Dermis microvascular lymphatic vessel endothelial cell (primary cell): ENCODE measurements at regions not wholly inside any gene's neighbourhood (a gene's known extent, or its start where the extent isn't known, plus 50 kb on each side); places are given as distances from the start of the nearest gene placed in this dataset.

Experiments used
- DNase-seq, 2 donors: peaks; one replicate each; pipeline versions ENCODE4 v3.0.0 to v3.0.0-alpha.2; 2010; ENCODE audit warnings: low read depth in 2 of 2

DNA sequence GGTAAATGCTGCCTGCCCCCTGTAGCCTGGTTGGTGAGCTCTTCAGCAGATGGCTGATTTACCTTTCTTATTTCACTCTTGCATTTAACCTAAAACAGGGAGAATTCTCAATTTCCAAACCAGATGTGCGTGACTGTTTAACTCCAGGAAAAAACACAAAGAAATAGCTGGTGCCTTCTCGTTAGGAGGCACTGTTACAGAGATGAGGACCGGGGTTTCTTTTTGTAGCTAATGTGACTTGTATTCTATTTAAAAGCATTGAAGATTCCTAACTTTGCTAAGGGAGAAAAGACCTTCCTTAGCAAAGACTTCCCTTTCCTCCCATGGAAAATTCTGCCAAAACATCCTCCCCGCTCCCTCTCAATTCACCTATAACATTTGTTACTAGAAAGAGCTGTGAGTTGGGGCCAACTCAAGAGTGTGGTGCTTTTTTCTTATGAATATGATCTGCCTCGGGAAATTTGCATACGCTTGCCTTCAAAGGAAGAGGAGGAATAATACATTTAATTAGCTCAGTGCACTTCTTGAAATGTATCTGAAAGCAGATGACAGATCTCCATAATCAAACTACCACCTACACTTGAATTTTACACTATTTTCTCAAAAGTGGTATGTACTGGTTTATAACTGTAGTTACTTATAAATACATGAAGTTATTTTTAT, 102.0 kb upstream of the ARID2 start:
- DNase-seq, result no peak

DNA sequence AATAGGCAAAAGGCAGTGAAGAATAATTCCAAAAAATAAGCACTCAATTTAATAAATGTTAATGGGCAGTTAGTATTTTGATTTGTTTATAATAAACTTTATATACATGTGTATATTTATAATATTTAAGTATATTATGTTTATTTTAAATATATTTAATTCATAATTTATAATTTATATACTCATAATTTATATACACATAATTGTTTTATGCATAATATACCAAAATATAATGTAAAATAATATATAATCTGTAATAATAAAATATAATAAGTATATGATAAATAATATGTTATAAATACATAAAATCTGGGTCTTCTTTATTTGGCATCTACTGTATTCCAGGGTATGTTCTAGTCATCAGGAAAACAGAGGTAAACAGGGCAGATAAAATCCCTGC, 100.2 kb upstream of the ARID2 start:
- DNase-seq, result no peak

DNA sequence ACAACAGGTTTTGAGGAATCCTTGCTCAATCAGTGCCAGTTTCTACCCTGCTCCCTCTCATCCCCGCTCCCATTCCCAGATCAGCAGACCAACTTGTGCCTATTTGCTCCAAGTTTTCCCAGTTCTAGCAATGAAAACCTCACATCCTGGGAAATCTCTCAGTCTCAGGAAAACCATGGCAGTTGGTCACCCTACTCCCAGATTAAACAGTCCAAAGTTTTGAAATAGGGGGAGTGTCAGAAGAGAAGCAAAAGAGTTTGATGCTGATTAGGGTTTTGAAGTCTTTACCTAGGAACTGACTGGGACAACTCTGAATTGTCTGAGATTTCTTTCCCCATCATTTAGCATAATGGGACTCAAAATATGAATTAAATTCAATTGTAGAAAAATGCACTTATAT, 95.8 kb upstream of the ARID2 start:
- DNase-seq, result no peak

GRCh38 chr12:45634273-45634917, 95.1 kb upstream of the ARID2 start:
- DNase-seq, result no peak

DNA sequence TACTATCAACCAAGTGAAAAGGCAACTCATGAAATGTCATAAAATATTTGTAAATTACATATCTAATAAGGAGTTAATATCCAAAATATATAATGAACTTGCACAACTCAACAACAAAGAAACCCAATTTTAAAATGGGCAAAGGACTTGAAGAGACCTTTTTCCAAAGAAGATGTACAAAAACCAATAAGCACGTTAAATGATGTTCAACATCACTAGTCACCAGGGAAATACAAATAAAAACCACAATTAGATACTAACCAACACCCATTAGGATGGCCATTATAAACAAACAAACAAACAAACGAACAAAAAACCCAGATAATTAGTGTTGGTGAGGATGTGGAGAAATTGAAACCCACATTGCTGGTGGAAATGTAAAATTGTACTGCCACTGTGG, 92.3 kb upstream of the ARID2 start:
- DNase-seq, result no peak

DNA sequence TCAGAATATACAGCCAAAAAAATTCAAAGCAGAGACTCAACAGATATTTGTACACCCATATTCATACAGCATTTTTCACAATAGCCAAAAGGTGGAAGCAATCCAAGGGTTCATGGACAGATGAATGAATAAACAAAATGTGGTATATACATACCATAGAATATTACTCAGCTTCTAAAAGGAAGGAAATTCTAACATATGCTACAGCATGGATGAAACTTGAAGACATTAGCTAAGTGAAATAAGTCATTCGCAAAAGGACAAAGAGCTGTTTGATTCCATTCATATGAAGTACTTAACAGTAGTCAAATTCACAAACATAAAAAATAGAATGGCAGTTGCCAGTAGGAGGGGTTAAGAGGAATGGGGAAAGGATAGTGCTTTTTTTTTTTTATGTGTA, 91.8 kb upstream of the ARID2 start:
- peak in 1 of 2 donors; percentile 66 for DNase-seq

- DNase-seq, result peak in 1 of 2 donors; percentile 37
Measured at GRCh38 chr12:45638386-45638785, 91.1 kb upstream of the ARID2 start.

DNA sequence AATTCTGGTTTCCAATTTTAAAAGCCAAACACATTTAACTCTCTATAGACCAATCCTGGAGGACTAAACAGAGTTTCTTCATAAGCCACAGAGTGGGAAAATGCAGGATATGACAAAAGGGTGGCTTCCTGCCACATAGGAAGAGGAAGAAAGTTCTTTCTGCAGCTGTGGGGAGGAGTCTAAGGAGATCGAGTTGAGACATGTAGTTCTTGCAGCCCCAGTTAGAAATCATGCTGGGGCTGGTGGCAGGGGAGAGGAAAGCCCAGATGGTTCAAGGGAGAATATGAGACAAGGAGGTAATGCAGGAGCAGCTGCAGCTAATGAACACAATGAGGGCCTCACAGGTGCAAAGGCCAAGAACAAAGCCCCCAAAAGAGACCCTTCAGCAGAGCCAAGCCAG, 85.0 kb upstream of the ARID2 start:
- DNase-seq, result peak in 1 of 2 donors; percentile 21

GRCh38 chr12:45646851-45647581, 82.5 kb upstream of the ARID2 start:
- DNase-seq, result no peak

- DNase-seq, result no peak
Measured at GRCh38 chr12:45648070-45648469, 81.4 kb upstream of the ARID2 start.

DNA sequence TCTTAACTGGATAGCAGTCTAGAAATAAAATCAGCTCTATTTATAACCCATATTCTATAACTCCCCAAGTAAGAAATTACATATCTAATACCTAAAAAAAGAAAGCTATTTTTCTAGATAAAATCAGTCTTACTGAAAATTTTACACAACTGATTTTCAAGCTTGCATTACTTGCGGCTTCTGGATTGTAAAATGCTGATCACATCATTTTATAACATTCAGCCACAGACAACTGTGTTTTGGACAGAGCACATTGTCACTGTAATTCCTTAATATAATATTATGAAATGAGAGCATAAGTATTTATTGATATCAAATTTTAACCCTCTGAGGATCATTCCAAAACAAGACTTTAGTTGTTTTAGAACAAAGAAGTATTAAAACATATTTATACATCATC, 78.5 kb upstream of the ARID2 start:
- DNase-seq, result no peak

DNA sequence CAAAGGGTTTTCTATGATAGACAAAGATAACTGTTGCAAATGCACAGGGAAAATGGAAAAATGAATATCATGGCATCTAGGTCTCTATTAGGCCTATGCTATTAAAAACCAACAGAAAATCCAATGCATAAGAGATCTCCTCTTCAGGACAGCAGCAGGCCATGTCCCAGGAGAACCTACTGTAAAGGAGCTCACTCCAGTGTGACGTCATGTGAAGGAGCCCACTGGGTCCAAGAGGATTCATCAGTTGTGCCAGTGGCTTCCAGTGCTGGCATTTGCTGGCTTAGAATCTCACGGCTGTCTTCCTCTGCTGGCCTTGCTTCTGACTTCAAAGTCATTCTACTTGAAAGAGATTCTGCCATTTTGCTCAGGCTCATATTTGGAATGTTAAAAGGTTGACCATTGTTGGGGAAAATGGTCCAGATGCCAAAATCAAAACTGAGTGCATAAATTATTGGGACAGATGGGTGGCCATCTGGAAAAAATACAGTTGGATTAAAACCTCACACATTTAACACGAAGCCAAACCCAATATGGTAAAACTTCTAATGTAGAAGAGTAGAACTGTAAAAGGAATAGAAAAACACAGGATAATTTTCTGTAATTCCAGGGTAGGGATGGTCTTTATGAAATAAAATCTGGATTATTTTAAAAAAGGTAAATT, 75.4 kb upstream of the ARID2 start:
- no peak for DNase-seq

DNA sequence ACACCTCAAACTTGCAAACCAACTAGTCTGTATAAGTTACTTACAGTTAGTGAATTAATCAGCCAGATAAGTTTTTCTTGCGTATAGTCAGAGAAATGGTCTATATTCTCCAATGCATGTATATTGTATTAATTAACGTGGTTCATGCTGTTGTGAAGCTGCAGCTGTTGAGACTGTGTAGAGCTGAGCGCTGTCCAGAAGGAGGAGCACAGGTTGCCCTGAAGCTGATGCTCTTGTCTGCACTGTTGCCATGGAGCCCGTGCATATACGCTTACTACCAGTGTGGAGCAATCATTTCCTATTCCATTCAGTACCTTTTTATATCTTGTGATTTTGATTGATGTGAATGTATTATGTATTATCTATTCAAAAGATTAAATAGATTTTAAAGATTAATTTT, 74.3 kb upstream of the ARID2 start:
- DNase-seq, result peak; percentile 19 to 21

DNA sequence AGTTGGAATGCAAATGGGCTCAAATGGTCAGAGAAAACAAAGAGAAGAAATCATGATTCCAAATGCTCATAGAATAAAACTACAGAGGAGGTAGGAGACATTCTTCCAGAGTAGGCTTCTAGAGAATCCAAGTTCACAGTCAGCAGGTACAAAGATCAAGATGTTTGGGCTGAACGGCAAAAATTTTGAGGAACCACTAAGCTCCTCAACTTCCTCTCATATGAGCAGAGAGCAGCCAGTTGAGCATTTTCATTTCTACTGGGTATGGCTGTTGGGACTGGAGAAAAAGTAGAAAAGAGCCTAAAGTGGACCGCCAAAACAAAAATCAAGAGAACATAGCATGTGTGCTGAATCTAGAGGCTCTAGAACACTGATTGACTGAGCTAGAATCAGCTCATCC, 73.8 kb upstream of the ARID2 start:
- DNase-seq, result no peak

GRCh38 chr12:45658020-45658419, 71.5 kb upstream of the ARID2 start:
- DNase-seq, result no peak

DNA sequence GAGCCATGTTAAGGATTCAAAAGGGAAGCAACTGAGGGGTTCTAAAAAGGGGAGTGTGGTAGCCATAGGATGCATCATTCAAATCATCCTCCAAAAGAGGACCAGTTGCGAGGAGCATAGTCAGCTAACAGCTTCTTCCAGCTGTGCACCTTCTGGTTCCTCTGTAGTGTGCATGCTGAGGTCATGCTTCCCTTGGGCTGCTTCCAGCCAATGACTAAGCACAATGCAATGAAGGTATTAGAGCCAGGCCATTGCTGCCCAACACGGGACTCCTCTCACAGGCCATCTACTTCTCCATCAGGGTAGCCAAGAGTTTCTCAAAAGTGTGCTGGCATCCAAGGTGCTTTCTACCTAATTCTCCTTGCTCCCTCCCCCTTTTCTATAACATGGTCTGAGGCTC, 69.2 kb upstream of the ARID2 start:
- DNase-seq, result peak in 1 of 2 donors; percentile 22

- no peak for DNase-seq
Measured at GRCh38 chr12:45663455-45663854, 66.1 kb upstream of the ARID2 start.

- no peak for DNase-seq
Measured at GRCh38 chr12:45665941-45666340, 63.6 kb upstream of the ARID2 start.

GRCh38 chr12:45666396-45666795, 63.1 kb upstream of the ARID2 start:
- no peak for DNase-seq

DNA sequence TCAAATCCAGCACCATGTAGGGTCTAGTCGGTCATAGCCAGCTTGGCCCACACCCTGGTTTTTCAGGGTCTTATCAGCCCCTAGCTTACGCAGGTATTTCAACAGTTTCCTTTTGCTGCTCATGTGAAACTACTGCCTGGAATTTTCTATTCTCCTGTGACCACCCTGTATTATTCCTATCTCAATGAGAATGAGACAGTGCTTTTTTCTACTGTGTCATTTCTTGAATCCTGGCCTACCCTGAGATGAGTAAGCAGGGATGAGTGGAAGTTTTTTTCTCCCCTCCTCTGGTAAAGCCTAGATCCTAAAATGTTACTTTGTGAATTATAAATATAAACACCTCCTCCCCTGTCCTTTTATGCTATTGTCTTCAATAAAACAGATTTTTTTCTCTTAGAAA, 62.7 kb upstream of the ARID2 start:
- DNase-seq, result no peak

DNA sequence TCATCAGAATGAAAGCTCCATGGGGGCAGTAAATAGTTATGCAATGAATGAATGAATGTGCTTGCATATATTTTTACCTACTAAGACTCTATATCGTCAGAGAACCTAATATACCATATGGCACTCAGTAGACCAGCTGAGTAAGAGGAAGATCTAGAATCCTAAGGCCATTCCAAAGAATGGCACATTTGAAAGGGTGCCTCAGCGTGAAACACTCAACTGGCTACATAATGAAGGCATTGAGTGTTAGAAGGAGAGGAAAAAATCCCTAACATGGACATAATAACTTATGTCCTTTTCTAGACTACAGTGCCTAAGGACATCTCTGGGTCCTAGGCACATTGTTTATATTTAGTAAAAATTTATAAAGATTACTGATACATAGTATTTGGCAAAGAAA, 61.7 kb upstream of the ARID2 start:
- no peak for DNase-seq

- DNase-seq, result no peak
Measured at GRCh38 chr12:45668641-45669040, 60.9 kb upstream of the ARID2 start.
